NCI-H2107 treated with DMSO at 0.1 percent for 48 hours (cell line): ENCODE measurements at regions not wholly inside any gene's neighbourhood (a gene's known extent, or its start where the extent isn't known, plus 50 kb on each side); places are given as distances from the start of the nearest gene placed in this dataset.
"Not testable (repeated sequence)": the region's sequence is repeated elsewhere in the genome, so short reads cannot be mapped to it uniquely, and the experiment has no call there.

Experiments
- DNase-seq: peaks from one replicate; lab custom pipeline; 2025; ENCODE audit not compliant: unreplicated experiment; lab: John Stamatoyannopoulos, UW

DNA sequence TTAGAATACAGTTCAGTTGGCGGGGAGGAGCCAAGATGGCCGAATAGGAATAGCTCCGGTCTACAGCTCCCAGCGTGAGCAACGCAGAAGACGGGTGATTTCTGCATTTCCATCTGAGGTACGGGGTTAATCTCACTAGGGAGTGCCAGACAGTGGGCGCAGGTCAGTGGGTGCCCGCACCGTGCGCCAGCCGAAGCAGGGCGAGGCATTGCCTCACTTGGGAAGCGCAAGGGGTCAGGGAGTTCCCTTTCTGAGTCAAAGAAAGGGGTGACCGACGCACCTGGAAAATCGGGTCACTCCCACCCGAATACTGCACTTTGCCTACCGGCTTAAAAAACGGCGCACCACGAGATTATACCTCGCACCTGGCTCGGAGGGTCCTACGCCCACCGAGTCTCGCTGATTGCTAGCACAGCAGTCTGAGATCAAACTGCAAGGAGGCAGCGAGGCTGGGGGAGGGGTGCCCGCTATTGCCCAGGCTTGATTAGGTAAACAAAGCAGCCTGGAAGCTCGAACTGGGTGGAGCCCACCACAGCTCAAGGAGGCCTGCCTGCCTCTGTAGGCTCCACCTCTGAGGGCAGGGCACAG lies 631.5 kb upstream of the NECTIN3 start:
- DNase-seq, result not testable (repeated sequence)

DNA sequence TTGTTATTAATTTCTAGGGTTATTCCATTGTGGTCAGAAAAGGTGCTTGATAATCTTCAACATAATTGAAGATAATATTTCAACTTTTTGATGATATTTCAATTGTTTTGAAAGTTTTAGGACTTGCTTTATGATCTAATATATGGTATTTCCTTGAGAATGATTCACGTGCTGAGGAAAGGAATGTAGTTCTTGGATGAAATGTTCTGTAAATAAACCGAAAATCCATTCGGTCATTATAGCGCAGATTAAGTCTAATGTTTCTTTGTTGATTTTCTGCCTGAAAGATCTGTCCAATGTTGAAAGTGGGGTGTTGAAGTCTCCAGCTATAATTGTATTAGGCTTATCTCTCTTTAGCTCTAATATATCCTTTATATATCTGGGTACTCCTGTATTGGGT lies 617.5 kb upstream of the NECTIN3 start:
- DNase-seq, result no peak

DNA sequence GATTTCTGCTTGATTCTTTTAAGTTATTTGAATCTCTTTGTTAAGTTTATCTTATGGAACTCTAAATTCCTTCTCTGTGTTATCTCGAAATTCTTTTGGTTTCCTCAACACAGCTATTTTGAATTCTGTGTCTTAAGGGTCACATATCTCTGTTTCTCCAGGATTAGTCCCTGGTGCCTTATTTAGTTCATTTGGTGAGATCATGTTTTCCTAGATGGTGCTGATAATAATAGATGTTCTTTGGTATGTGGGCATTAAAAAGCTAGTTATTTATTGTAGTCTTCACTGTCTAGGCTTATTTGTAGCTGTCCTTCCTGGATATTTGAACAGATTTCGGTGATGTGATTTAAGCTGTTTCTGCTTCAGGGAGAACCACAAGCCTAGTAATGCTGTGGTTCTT lies 615.6 kb upstream of the NECTIN3 start:
- no peak for DNase-seq

DNA sequence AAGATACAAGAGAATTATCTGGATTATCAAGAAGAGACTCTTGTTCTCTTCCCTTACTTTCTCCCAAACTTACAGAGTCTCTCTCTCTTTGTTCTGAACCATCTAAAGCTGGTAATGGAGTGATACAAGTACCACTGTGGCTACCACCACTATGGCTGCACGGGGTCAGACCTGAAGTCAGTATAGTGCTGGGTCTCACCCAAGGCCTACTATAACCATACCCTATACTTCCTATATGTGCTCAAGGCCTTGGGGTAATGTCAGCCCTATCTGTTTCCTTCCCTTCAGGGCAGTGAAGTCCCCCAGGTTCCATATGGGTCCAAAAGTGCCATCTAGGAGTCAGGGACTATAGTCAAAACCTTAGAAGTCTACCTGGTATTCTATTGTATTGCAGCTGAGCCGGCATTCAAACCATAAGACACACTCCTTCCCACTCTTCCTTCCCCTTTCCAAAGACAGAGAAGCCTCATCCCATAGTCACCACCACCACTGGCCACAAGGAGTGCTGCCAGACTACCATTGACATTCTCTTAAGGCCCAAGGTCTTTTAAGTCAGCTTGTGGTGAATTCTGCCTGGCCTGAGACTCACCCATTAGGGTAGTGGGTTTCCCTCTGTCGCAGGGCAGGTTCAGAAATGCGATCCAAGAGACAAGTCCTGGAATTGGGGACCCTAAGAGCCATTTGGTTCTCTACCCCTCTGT lies 615.0 kb upstream of the NECTIN3 start:
- DNase-seq, result no peak

DNA sequence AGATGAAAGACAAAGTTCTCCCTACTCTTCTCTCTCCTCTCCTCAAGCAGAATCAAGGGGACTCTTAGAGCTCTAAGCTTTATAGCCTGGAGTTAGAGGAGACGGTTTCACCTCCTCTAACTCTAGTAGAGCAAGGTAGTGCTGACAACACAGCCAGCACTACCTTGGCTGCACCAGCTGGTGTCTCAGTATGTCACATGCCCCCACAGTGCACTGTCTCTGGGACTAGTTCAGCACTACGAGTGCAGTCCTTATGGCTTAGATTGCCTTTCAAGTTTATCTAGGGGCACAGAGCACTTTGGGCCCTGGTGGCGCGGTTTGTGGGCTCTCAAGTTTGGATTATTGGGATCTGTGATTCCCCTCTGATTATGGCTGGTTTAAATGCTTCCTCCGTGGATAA lies 614.1 kb upstream of the NECTIN3 start:
- DNase-seq, result no peak

DNA sequence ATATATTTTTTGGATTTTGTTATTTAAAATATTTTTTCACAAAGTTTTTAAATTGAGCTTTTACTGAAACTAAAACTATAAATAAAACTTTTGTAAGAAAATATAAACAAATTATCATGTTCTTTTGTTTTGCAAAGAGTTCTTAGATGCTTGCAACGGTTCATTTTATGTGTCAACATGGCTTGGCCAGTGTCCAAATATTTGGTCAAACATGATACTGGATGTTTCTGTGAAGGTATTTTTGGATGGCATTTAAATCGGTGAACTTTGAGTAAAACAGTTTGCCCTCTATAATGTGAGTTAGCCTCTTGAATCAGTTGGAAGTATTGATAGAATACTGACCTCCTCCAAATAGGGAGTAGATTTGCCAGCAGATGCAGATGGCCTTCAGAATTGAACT lies 612.6 kb upstream of the NECTIN3 start:
- no peak for DNase-seq

DNA sequence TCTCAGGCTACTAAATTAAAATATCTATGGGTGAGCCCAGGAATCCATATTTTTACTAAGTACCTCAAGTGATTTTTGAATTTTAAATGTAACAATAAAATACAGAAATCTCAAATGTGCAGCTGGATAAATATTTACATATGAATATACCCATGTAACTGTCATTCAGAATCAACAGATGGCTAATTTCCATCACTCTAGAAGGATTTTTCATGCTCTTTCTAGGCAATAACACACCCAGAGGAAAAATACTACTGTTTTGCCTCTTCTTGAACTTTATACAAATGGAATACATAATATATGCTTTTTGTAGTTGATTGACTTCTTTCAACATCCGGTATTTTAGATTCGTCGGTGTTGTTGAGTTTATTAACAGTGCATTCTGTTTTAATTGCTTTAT lies 601.3 kb upstream of the NECTIN3 start:
- DNase-seq, result no peak

DNA sequence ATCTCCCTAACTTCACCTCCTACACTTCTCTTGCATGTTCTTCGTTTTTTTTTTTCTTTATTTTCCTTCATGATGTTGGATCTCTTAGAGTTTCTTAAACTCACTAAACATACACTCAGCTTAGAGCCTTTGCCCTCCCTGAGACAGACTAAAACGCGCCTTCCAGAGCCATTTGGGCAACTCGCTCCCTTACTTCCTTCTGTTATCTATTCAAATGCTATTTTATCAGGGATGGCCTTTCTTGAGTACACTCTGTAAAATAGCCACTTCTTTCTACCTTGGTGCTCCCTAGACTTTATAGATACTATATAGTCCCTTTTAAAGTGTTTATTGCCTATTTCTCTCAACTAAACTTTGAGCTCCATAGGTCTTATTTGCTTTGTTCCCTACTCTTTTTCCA lies 598.2 kb upstream of the NECTIN3 start:
- no peak for DNase-seq

DNA sequence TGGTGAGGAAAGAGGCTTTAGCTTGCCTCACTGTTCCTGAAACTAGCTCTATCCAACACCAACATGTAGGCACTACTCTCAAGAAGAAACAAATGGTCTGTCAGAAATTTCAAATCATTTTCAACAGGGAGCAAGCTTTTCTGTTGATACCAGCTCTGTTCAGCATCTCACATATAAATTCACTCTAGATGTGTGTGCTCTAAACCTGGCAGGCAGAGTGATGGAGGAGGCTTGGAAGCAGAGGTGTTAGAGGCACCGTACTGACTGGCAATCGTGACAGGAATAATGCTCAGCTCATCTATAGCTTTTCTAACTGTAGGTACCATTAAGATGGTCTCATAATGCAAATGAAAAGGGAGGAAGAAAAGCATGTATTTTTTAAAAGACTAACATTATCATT lies 597.2 kb upstream of the NECTIN3 start:
- DNase-seq, result no peak

DNA sequence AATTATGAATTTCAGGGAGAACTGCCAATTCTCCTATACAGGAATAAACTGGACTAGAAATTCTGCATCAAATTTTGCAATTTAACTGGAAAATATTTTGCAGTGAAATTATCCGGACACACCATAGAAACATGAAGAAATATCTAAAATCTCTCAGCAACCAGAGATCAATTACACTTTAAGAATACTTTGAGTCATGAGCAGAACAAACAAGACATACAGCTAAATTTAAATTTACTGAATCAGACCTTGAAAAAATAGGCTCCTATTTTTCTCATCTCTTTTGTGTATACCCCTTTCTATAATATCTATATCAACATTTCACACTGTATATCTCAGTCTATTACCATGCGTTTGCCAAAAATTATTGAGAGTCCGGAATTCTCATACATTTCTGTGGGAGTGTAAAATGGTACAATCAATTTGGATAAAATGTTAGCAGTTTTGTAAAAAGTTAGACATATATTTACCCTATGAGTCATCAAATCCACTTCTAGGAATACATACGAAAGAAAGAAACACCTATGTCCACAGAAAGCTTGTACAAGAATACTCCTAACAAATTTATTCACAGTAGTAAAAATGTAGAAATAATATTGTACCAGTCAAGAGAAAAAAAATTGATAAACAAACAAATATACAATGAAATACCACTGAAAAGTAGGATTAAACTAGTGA lies 593.1 kb upstream of the NECTIN3 start:
- no peak for DNase-seq

DNA sequence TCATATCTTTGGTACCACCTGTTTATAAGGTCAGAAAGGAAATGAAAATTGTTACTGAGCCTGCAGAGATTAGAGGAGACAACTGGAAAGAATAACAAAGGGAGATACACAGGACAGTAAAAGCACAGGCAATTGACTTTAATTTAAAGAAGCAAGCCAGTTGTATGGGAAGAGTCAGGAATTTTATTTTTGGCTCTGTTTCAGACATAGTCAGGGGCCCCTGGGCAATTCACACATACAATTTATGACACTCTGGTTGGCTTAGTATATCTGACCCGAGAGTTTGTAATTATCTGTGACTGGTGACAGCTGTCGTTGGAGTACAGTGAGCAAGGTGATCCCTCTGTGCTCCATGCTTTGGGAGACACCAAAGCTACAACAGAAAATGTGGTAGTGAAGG lies 591.9 kb upstream of the NECTIN3 start:
- DNase-seq, result no peak

DNA sequence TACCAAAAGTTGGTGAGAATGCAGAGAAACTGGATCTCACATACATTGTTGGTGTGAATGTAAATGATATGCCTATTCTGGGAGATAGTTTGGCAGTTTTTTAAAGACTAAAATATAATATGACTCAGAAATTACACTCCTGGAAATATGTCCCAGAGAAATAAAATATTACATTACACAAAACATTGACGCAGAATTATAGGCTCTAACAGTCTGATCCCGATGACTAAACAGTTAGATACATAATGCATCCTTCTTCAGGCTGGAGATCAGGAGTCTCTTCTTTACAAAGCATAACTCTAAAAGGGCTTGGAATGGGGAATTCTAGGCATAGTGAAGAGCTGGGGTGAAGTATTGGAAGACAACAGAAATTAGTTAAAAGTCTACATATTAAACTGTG lies 586.2 kb upstream of the NECTIN3 start:
- no peak for DNase-seq

DNA sequence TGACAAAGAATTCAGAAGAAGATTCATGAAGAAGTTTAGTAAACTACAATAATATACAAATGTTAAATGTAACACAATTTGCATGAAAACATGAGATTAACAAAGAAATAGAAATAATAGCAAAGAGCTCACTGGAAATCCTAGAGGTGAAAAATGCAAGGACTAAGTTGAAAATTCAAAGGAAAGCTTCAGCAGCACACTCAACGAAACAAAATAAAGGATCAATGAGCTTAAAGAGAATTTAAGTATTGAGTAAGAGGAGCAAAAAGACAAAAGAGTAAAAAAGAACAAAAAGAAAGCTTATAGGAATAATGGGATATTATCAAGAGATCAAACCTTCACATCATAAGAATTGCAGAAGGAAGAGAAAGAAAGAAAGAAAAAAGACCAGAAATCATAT lies 583.8 kb upstream of the NECTIN3 start:
- DNase-seq, result no peak

DNA sequence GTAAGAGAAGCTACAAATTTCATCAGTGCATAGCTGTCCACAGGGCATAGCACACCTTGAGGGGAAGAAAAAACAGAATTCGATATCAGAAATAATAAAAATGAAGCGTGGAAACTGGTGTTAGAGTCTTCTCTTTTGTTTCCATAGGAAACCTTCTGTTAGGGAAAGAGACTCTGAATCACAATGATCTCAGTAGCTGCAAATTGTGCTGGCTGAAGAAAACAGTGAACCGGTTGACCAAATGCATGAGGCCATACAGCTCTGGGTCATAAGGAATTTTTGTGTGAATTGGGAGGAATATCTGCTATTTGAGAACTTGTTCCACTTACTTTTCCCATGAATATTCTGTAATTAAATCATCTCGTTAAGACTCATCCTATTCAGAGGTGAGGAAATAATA lies 580.2 kb upstream of the NECTIN3 start:
- DNase-seq, result no peak

DNA sequence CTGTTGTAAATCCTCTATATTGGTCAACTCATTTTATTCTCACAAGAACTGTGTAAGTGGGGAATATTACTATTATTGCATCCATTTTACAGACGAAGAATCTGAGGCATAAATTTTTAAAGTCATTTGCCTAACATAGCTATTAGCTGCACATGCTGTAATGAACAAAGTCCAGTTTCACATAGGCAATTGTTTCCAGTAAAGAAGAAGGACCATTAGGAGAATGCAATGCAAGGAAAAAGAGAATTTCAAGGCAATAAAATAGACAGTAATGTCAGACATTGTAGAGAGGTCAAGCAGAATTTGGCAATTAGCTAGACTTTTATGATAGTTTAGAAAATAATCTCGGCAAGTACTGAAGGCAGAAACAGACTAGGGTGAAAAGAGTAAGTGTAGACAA lies 578.7 kb upstream of the NECTIN3 start:
- no peak for DNase-seq

DNA sequence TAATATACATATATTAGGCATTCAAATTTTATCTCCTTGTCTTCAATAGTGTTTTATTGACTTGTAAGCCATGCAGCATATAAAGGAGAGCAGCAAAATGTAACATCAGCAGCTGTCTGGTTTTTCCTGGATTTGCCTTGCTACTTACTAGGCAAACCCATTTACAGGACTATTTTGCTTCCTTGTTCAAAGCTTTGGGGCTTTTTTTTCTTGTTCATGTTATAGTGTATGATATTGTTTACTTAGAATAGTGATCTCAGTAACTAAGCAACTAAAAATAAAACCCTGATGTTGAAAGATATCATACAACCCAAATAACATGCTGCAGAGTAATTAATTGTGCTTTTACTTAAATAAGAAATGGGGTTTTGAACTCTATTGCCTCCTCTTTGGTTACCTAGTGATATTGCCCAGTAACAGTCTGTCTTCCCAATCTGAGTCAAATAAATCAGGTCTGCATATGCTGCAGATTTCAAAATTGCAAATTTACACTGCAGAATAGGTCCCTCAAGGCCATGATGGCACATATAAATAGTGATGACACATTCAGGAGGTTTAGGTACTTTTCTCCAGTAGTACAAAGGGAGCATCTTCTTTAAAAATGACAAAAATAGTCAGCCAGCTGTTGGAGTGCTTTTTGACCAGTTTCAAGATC lies 578.1 kb upstream of the NECTIN3 start:
- DNase-seq, result no peak

DNA sequence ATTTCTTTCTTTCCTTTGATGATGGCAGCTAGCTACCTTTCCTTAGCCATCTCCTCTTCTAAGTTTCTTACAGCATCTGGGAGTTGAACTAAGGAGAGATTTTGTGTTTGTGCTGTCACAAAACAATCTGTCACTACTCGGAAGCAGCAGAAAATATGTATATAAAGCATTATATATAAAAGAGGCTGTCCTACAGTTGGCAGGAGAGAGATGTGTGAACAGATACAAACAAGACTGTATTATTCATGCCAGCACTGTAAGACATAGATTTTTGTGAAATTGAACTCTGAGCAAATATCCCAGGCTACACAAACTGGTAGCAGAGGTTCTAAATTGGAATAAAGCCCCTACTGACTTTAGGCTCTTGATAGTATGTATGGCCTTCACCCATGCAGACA lies 577.5 kb upstream of the NECTIN3 start:
- DNase-seq, result no peak

DNA sequence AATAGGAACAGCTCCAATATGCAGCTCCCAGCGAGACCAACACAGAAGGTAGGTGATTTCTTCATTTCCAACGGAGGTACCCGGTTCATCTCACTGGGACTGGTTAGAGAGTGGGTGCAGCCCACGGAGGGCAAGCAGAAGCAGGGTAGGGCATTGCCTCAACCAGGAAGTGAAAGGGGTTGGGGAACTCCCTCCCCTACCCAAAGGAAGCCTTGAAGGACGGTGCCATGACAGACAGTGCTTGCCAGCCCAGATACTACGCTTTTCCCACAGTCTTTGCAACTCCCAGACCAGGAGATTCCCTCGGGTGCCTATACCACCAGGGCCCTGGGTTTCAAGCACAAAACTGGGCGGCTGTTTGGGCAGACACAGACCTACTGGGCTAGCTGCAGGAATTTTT lies 576.9 kb upstream of the NECTIN3 start:
- no peak for DNase-seq

DNA sequence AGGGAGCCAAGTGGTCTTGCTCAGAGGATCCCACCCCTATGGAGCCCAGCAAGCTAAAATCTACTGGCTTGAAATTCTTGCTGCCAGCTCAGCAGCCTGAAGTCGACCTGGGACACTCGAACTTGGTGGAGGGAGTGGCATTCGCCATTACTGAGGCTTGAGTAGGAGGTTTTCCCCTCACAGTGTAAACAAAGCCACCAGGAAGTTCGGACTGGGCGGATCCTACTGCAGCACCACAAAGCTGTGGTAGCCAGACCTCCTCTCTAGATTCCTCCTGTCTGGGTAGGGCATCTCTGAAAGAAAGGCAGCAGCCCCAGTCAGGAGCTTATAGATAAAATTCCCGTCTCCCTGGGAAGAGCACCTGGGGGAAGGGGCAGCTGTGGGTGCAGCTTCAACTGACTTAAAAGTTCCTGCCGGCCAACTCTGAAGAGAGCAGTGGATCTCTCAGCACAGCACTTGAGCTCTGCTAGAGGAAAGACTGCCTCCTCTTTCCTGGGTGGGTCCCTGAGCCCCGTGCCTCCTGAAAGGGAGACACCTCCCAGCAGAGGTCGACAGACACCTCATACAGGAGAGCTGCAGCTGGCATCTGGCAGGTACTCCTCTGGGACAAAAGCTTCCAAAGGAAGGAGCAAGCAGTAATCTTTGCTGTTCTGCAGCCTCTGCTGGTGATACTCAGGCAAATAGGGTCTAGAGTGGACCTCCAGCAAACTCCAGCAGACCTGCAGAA lies 576.3 kb upstream of the NECTIN3 start:
- DNase-seq, result no peak

DNA sequence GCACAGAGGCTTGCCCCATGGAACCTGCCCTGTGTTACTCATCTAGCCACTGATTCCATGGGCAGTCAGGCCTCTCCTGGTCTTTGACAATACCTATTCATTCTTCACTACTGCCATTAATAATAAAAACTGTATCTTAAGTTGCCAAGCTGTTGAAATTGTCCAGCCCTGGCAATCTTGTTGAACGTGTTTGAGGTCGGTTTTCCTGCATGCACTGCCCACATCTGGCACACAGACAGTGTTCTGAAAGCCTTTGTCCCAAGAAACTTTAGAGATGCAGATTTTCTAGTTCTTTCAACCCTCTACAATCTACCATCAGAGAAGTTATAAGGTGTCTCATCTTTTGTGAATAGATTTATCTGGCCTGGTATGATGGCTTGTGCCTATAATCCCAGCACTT lies 567.2 kb upstream of the NECTIN3 start:
- DNase-seq, result no peak

DNA sequence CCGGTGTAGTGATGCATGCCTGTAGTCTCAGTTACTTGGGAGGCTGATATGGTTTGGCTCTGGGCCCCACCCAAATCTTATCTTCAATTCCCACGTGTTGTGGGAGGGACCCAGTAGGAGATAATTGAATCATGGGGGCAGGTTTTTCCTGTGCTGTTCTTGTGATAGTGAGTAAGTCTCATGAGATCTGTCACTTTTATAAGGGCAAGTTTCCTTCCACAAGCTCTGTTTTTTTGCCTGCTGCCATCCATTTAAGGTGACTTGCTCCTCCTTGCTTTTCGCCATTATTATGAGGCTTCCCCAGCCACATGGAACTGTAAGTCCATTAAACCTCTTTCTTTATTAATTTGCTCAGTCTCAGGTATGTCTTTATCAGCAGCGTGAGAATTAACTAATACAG lies 566.7 kb upstream of the NECTIN3 start:
- DNase-seq, result no peak

DNA sequence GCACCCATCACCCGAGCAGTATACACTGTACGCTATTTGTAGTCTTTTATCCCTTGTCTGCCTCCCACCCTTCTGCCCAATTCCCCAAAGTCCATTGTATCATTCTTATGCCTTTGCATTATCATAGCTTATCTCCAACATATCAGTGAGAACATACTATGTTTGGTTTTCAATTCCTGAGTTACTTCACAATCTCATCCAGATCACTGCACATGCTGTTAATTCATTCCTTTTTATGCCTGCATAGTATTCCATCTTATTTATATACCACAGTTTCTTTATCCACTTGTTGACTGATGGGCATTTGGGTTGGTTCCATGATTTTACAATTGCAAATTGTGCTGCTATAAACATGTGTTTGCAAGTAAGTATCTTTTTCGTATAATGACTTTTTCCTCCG lies 564.7 kb upstream of the NECTIN3 start:
- no peak for DNase-seq
